GM21576 (cell line): ENCODE measurements at regions not wholly inside any gene's neighbourhood (a gene's known extent, or its start where the extent isn't known, plus 50 kb on each side); places are given as distances from the start of the nearest gene placed in this dataset.

ENCODE experiments used
- ATAC-seq: cut with Tn5 transposase; IDR thresholded peaks from one replicate; pipeline ENCODE4 v1.9.1; 2021; ENCODE audit warnings: mild to moderate bottlenecking, moderate library complexity; ENCODE audit not compliant: unreplicated experiment

GRCh38 chr12:4857472-4858291 is 52.0 kb upstream of the KCNA1 start:
- ATAC-seq: no peak

DNA sequence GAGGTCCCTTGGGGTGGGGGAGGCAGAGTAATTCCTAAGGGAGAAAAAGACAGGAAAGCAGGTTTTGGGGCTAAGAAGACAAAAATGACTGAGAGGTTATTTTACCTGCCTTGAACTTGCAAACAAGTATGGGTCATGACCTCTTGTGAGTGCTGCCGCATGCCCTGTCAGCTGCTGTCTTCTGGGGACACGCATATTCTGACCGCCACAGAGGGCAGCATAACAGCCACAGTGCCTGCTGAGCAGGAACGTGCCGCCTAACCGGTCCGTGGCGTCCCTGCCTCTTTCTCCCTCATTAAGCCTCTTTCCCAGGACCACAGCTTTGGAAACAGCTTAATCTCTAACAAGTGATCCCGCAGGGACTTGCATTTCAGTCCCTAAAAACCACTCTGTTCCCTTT is 51.3 kb upstream of the KCNA1 start:
- no peak for ATAC-seq

DNA sequence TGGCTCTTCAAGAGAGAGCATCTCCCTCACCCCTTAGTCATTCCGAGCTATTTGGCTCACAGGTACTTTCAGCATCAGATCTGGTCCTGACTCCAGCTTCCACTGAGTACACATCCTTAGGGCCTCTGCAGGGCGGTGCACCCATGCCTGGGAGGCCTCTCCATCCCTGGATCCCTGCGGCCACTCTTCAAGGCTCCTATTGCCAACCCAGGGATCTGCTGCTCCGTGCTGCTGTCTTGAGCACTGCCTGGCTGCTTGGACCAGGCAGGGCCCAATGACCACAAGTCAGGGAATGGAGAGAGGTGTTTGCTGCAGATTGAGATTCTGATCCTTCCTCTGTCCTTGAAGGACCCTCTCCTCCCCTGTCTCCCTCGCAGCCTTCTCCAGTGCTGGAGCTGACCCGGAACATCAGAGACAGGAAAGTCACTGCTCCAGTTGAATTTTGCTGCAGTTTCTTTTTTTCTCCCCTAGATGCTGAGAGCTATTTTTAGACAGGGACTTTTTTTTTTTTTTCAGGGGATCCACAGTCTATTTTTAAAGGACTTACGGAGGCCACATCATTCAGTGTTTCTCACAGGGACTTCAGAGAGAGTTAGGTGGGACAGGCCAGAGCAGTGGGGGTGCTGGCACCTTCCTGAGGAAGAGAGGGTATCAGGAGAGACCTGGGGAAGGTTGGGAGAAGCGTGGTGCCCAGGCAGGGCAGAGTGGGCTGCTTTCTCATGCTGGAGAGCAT is 50.1 kb upstream of the KCNA1 start:
- no peak for ATAC-seq
